ENCODE measurements at regions not wholly inside any gene's neighbourhood (a gene's known extent, or its start where the extent isn't known, plus 50 kb on each side); places are given as distances from the start of the nearest gene placed in this dataset.
"Not testable (repeated sequence)": the region's sequence is repeated elsewhere in the genome, so short reads cannot be mapped to it uniquely, and the experiment has no call there.

DNA sequence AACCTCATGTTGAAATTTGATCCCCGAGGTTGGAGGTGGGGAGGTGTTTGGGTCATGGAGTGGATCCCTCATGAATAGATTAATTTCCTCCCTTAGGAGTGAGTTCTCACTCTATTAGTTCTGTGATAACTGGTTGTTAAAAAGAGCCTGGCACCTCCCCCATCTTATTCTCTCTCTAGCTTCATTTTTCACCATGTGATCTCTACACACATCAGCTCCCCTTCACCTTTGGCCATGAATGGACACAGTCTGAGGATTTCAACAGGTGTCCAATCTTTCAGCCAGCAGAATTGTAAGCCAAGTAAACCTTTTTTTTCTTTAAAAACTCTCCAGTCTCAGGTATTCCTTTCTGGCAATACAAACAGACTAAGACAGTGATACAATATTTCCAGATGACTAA lies 602.0 kb upstream of the FAM98A start:
- no peak for DNase-seq (ENCODE audit: low read depth)

DNA sequence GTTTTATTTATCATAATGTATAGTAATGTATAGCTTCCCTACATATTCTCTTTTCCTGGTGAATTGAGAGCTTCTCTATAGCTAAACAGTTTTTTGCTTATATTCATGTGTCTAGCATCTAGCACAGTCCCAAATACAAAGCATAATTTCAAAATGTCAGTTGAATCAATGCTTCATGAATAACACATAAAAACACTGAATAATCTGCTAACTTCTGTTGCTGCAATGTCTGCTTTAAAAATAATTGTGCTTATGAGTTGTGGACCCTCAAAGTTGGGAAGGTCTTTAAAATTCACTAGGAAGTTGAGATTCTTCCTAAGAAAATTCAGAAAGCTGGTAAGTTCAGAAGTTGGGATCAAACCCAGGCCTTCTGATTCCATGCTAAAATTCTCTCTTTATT lies 600.9 kb upstream of the FAM98A start:
- no peak for DNase-seq (ENCODE audit: low read depth)

DNA sequence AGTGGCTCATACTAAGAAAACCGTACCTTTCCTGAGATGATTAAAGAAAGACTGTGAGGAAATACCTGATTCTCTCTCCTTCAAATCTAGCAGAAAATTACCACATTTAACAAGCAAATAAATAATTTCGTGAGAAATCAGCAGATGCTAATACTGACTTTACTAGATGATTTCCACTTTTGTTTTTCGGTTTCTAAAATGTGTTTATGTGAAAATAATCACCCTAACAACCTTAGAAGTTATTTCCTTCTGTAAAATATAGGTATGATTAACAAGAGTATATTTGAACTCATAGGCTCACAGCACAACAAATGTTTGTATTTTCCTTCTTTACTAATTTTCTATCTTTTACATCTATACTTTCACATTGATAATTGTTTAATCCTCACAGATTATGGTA lies 594.1 kb upstream of the FAM98A start:
- DNase-seq (ENCODE audit: low read depth), result no peak

DNA sequence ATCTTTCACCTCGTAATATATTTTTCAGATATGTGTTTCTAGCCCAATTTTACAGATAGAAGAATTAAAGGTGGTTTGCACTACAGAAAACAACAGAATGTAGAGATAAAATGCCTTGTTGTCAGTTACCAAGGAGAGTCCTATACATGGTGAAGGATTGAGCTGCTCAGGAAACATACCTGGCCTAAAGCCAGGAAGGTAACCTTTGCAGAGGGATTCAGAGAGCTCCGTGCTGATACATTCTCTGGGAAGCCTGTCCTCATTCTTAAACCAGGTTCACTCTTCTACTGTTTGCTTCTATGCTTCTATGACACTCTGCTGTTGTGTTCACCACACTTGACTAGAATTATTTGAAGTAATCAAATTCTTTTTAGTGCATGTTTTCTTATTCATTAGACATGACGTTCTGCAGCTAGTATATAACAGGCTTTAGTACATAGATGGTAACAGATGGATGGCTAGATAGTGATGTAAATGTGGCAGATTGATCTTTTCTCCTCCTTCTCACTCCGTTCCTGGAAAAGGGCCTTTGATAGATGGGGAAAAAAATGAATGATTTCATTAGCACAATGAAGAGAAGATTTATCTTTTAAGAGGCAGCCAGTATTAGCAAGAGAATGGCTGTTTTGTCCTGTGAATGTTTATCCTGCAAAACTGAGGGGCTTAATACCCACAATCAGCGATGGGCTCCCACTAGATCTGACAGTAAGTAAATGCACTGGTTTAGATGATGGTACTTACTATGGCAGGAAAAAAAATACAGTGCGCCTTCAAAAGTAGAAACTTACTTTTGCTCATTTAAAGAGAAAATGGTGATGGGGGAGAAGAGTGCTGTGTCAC lies 589.6 kb upstream of the FAM98A start:
- DNase-seq (ENCODE audit: low read depth), result no peak

DNA sequence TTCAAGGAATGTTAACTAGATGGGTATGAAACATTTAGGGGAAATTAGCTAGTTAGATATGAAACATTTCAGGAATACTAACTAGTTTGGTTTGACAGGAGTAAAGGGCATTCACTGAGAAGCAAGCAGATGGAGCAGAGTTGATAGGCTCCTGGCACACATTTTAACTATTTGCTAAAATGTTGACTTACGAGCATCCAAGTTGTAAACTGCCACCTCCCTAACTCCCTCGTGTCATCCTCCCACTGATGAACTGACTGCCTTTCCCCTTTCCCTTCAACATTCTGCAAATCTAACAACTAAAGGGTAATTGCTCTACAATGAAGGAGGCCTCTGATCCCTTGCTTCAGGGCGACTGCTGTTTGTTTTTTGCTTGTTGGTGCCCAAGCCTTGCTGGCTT lies 580.4 kb upstream of the FAM98A start:
- DNase-seq (ENCODE audit: low read depth), result no peak

DNA sequence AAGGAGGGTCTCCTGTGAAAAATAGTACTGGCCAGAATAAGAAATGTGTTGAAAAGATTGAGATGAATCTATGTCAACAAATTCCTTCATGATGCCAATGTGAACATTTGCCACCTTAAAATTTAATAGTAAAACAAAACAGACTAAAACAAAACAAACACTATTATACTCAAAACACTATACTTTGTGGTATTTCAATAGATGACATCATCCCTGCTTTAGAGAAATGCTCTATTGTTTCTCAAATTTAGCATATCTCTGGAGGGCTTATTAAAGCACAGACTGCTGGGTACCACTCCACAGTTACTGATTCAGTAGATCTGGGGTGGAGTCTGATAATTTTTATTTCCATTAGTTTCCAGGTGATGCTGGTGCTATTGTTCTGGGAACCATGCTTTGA lies 579.4 kb upstream of the FAM98A start:
- no peak for DNase-seq (ENCODE audit: low read depth)

DNA sequence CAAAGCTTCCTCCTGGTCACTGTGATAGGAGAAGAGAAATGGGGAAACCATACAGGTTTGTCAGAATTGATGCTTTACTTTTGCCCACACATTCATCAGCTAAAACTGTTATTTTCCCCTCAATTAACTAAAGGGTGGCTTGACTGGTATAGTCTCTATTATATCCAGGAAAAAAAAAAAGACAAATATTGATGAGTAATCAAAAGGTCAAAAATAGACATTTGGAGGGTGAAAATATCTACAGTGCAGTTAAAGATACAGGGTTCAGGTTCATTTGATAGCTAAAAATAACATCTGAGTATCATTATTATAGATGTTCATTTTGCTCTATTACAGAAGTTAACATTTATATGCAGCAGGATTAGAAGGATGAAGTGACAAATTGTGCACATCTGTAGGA lies 577.6 kb upstream of the FAM98A start:
- no peak for DNase-seq (ENCODE audit: low read depth)

DNA sequence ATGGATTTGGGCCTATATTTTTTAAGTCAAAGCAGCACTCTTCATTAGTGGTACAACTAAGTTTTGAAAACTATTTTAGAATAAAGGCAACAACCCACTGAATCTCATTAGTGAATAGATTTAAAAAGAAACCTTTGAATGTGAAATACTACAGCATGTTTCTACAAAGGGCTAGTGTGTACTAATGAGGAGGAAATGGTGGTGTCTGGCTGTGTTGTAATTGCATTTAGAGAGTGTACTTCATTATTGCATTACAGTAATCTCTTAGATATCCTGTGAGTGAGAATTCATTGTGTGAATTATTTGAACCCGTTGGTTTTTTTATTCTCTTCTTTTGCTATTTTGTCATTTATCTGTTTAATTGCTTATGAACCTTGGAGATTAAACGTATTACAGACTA lies 575.4 kb upstream of the FAM98A start:
- no peak for DNase-seq (ENCODE audit: low read depth)

DNA sequence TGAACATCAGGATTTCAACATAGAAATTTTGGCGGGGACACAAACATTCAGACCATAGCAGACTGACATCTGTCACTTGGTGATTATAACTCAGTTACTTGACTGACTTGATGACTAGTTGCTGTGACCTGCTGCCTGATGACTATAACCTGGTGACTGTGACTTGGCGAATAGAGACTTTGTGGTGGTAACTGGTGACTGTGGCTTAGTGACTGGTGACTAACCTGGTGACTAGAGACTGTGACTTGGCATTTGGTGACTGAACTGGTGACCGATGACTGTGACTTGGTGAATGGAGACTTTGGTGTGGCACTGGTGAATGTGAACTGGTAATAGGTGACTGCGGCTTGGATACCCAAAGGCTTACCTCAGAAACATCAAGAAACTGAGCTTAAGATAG lies 563.1 kb upstream of the FAM98A start:
- no peak for DNase-seq (ENCODE audit: low read depth)

DNA sequence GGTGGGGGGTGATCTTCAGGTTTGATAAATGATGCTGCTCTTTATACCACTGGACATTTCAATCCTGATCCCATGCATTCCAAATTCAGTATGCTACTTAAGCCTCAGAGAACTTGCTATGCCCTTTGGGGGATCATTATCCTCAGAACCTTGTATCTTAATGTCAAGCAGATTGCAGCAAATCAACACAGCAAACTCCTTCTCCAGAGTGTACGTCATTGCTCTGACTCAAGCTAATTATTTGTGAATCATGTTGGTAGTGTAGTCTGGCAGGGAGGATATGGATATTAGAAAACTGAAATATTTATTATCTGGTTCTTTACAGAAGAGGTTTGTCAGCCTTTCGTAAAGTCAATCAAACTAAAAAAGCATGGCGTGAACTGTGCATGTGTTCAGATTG lies 562.5 kb upstream of the FAM98A start:
- peak; percentile 3 for DNase-seq (ENCODE audit: low read depth)

DNA sequence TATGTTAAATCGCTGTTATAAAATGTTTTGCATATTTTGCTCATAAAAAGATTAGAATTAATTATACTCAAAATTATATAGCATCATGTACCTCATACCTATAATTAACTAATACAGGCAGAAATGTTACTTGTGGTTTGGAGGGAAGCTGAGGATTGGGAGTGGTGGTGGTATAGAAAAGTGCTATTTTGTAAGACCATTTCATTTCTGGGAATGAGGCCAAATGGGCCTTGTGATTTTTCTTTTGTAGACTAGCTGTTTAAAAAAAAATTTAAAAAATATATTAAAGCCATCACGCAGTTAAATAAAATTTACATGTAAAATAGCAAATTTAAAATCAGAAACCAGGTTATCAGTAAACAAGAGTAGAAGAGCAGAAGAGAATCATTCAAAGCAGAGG lies 560.8 kb upstream of the FAM98A start:
- no peak for DNase-seq (ENCODE audit: low read depth)

DNA sequence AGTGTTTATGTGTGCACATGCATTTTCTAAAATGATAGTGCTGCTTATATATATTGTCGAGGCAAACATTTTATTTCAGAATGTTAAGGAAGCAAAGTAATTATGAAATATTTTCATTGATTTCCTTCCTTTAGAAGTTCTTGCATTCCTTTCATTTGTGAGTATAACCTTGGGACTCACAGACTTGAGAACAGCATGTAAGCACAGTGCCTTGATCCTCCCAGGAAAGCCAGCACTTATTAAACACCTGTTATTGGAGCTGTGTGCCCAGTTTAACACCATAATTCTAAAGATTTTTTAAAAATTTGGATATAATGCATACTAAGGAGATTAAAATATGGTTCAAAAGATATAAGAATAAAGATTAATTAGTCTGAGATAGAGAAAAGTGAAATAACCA lies 554.4 kb upstream of the FAM98A start:
- DNase-seq (ENCODE audit: low read depth), result no peak

DNA sequence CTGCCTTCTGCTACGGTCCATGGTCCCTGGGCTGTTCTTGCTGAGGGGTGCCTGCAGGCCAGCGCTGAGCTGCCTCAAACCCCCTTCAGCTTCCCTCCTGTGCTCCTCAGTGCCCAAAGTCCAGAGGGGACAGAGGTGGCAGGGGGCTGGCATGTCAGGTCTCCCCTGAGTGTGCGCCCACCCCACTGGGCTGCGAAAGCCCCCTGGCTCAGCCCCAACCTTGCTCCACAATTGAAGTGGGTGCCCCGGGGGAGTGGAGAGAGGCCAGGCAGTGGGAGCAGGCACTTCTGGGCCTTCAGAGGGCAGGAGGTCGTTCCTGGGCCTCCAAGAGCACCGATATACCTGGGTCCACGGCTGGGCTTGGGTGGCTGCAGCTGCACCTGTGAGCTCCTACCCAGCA lies 548.7 kb upstream of the FAM98A start:
- no peak for DNase-seq (ENCODE audit: low read depth)

DNA sequence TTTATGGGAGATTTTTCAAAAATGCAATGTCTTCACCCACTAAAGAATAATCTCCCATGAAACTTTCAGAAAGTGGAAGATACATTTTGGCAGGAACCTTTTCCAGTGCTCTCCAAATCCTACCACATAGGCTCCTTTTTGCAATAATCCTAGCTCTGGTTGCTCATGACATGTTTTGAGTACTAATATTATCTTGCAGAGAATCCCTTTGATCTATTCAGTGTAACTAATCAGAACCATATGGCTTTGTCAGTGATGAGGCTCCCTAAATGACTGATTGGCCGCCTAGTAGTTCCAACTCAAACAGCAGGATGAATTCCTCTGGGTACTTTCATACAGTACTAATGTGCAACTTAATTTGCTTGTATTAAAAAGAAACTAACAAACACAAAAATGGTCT lies 544.0 kb upstream of the FAM98A start:
- DNase-seq (ENCODE audit: low read depth), result no peak

DNA sequence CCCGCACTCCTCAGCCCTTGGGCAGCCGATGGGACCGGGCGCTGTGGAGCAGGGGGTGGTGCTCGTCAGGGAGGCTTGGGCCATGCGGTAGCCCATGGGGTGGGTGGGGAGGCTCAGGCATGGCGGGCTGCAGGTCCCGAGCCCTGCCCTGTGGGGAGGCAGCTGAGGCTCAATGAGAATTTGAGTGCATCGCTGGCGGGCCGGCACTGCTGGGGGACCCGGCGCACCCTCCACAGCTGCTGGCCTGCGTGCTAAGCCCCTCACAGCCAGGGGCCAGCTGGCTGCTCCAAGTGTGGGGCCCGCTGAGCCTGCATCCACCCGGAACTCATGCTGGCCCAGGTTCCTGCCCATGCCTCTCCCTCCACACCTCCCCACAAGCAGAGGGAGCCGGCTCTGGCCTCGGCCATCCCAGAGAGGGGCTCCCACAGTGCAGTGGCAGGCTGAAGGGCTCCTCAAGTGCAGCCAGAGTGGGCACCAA lies 543.5 kb upstream of the FAM98A start:
- DNase-seq (ENCODE audit: low read depth), result not testable (repeated sequence)

DNA sequence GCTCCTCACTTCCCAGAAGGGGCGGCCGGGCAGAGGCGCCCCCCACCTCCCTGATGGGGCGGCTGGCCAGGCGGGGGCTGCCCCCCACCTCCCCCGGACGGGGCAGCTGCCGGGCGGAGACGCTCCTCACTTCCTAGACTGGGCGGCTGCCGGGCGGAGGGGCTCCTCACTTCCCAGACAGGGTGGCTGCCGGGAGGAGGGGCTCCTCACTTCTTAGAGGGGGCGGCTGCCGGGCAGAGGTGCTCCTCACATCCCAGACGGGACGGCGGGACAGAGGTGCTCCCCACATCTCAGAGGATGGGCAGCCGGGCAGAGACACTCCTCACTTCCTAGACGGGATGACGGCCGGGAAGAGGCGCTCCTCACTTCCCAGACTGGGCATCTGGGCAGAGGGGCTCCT lies 534.0 kb upstream of the FAM98A start:
- not testable (repeated sequence) for DNase-seq (ENCODE audit: low read depth)

DNA sequence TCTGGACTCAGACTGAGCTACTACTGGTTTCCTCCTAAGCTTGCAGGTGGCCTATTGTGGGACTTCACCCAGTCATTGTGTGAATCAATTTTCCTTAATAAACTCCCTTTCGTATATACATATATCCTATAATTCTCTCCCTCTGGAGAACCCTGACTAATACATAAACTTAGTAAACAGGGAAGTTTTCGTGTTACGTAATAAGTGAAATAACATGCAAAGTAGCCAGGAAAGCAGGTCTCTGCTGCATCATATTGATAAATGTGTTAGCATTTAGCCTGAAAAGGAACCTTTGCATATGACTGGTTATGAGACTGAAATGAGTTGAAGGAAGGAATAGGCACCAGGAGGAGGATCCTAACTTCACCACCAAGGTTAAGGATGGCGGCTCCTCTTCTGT lies 527.2 kb upstream of the FAM98A start:
- no peak for DNase-seq (ENCODE audit: low read depth)

DNA sequence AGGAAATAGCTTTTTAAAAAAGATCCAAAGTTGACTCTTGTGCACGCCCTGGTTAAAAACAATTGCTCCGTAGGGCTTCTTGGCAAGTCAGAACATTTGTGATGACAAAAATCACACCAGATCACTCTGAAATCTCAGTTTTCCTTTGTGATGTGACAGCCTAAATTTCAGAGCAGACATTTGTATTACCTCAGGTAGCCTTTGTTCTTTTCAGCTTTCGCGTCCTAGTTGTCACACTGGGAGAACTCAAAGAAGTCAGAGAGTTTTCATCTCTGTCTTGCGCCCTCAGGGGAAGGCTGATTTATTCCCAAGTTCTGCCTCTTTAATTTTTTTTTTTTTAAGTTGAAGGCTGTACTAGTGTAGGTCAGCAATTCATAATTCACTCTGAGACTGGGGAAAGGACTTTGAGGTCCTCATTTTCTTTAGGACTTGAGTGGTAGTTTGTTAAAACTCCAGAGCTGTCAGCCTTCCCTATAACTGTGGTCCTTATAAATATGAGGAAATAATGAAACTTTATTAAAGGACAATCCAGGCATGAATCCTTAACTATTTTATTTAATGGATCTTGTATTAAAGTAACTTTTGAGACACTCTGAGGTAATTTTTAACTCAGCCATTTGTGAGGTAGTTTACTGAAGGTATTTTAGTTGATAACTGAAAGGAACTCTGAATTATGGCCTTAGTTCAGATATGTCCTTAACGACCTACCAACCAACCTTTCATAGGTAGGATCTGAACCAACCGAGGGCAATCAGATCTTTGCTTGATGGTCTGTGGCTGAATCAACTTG lies 525.1 kb upstream of the FAM98A start:
- no peak for DNase-seq (ENCODE audit: low read depth)

DNA sequence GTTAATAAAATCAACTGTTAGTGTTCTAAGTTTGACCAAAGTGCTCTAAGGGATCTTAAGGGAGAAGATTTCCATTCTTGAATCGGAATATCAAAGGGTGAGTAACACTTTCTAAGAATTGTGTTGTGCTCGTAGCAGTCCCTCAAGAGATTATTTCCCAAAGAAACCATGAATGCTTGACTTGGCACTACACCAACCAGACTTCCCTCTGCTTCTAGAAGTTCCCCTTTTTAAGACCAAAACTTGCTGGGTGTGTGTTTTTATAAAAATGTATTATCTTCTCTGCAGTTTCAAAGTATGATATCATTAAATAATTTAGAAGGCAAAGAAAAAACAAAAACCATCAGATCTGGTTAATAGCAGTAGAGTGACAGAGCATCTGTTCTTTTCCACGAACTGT lies 522.0 kb upstream of the FAM98A start:
- no peak for DNase-seq (ENCODE audit: low read depth)

DNA sequence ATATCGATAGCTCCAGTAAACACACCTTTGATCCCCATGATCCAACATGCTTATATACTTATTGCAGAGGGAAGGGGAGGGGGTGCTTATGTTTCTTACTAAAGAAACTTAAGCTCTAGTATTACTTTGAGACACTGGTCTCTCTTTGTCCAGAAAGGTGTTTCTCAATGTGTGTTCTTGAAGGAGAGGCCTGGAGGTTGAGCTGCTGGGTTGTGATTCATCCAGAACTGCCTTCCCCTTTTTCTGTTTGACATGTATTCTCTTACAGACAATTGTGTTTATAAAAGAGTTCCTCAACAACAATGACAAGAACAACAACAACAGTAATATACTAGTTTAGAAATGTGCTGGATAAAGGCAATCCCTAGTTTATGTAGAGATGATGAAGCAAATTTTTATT lies 516.0 kb upstream of the FAM98A start:
- DNase-seq (ENCODE audit: low read depth), result no peak

DNA sequence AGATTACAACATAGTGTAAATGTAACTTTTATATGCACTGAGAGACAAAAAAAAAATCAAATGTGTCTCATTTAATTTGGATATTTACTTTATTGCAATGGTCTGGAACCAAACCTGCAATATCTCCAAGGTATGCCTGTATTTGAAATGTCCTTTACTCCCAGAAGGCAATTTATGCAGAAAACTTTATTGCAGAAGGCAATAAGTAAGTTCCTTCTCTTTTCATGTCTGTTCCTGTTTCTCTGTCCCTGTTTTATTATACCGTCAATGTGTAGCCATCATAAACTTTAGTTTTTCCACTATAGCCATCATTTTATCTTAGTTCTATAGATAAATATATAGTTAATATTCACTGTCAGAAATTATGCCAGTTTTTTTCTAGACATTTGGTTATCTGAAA lies 513.1 kb upstream of the FAM98A start:
- no peak for DNase-seq (ENCODE audit: low read depth)

DNA sequence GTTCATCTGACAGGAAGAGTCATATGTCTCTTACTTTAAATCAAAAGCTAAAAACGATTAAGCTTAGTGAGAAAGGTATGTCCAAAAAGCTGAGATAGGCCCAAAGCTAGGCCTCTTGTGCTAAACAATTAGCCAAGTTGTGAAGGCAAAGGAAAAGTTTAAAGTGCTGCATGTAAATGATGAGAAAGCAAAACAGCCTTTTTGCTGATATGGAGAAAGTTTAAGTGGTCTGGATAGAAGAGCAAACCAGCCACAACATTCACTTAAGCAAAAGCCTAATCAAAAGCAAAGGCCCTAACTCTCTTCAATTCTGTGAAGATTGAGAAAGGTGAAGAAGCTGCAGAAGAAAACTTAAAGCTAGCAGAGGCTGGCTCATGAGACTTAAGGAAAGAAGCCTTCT lies 511.3 kb upstream of the FAM98A start:
- DNase-seq (ENCODE audit: low read depth), result no peak

DNA sequence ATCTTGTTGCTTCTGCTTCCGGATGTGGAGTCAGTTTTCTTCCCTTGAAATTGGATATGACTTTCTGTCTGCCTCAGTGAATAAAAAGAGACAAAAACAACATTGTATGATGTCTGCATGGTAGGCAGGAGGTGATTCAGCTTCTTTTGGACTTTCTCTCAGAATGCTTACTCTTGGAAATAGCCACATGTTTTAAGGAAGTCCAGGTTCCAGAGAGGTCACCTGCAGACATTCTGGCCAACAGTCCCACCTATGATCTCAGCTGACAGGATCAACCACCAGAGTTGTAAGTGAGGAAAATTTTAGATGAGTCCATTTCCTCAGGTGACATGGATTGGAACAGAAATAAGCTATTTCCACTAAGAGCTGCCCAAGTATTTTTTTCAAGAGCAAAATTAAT lies 508.7 kb upstream of the FAM98A start:
- no peak for DNase-seq (ENCODE audit: low read depth)

All from M059J (cell line).